ENCODE measurements at regions not wholly inside any gene's neighbourhood (a gene's known extent, or its start where the extent isn't known, plus 50 kb on each side); places are given as distances from the start of the nearest gene placed in this dataset.
"Not testable (repeated sequence)": the region's sequence is repeated elsewhere in the genome, so short reads cannot be mapped to it uniquely, and the experiment has no call there.

GRCh38 chr1:229736376-229736775, 110.3 kb downstream of the URB2 start:
- no peak overlapping the region for H3K4me3 ChIP-seq
- H3K9me3 ChIP-seq: peaks cover 0 to 24% (median 18%) of the 10 kb centered on the region in 4 donors
- H3K36me3 ChIP-seq: no peaks in the 10 kb centered on the region
- no peaks in the 10 kb centered on the region for H3K4me1 ChIP-seq
- DNase-seq: no peak
- TF ChIP-seq, protein P1, sequence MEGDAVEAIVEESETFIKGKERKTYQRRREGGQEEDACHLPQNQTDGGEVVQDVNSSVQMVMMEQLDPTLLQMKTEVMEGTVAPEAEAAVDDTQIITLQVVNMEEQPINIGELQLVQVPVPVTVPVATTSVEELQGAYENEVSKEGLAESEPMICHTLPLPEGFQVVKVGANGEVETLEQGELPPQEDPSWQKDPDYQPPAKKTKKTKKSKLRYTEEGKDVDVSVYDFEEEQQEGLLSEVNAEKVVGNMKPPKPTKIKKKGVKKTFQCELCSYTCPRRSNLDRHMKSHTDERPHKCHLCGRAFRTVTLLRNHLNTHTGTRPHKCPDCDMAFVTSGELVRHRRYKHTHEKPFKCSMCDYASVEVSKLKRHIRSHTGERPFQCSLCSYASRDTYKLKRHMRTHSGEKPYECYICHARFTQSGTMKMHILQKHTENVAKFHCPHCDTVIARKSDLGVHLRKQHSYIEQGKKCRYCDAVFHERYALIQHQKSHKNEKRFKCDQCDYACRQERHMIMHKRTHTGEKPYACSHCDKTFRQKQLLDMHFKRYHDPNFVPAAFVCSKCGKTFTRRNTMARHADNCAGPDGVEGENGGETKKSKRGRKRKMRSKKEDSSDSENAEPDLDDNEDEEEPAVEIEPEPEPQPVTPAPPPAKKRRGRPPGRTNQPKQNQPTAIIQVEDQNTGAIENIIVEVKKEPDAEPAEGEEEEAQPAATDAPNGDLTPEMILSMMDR (IDR thresholded peaks at IDR 0.05): no peak
- TF ChIP-seq POLR2AphosphoS5 (IDR thresholded peaks at IDR 0.05) (no peak), POLR2A (IDR thresholded peaks at IDR 0.05) (no peak), EP300 (IDR thresholded peaks at IDR 0.05) (no peak)
- H3K27me3 ChIP-seq: no peaks in the 10 kb centered on the region
- H3K27ac ChIP-seq: no peak overlapping the region
- intact Hi-C loops (cut with DNase I; ENCODE audit: low total_unique reads): no loop called here

GRCh38 chr1:229742614-229743013, 116.6 kb downstream of the URB2 start:
- H3K36me3 ChIP-seq; H3K4me3 ChIP-seq; intact Hi-C loops (cut with DNase I; ENCODE audit: low total_unique reads); H3K4me1 ChIP-seq; DNase-seq; H3K27ac ChIP-seq; H3K27me3 ChIP-seq: not testable (repeated sequence)
- 75 to 83% (median 79%) methylated on average over 1 of the region's 1 CpG for WGBS, 5 donors
- H3K9me3 ChIP-seq: peaks cover 0 to 22% (median 16%) of the 10 kb centered on the region in 4 donors

DNA sequence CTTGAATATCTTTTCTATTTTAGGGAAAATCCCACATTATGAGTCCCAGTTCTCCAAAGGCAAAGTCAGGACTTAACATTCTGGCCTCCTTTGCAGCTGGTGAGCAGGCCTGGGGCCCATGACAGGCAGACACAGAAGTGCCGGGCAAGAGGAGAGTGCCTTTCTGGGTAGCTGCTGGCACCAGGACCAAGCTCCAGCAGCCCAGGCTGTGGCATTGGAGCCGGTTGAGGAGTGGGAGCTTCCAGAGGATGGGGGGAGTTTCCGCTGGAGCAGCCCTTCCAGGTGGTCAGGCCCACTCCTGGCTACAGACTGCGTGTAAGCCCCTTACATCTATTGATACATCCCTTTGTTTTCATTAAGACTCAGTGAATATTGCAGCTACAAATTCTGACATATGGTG, 123.9 kb downstream of the URB2 start:
- Histone ChIP-seq H3K36me3 (no peaks in the 10 kb centered on the region), H3K4me1 (peaks cover 0 to 7% (median 0%) of the 10 kb centered on the region in 4 donors), H3K4me3 (no peak overlapping the region), H3K27ac (no peak overlapping the region), H3K9me3 (no peaks in the 10 kb centered on the region), H3K27me3 (no peaks in the 10 kb centered on the region)
- intact Hi-C loops (cut with DNase I; ENCODE audit: low total_unique reads): no loop called here
- no peak for TF ChIP-seq POLR2A (IDR thresholded peaks at IDR 0.05)
- no peak for TF ChIP-seq POLR2AphosphoS5 (IDR thresholded peaks at IDR 0.05)
- TF ChIP-seq EP300 (IDR thresholded peaks at IDR 0.05): no peak
- TF ChIP-seq, protein P1 (IDR thresholded peaks at IDR 0.05): no peak
- WGBS, 5 donors: 91 to 94% (median 92%) methylated on average over 4 of the region's 4 CpGs
- no peak for DNase-seq

DNA sequence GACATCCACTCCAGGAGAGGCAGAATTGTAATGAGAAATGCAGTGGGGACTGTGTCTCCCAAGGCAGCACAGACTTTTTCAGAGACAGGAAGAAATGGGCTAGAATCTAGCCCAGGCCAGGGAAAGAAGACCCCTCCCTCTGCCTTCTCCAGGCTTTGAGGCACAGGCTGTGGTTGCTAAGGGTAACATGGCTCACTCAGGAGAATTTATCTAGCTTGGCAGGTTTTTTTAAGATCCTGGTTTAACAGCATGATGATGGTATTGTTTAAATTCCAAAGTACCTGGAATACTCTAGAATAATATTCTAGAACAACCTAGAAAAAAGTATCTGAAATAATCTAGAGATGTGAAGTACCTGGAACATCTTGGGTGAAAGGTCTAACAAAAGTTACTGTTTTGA, 125.6 kb downstream of the URB2 start:
- no peaks in the 10 kb centered on the region for H3K36me3 ChIP-seq
- H3K27ac ChIP-seq: no peak overlapping the region
- H3K9me3 ChIP-seq: peaks cover 0 to 2% (median under 1%) of the 10 kb centered on the region in 4 donors
- peaks cover 0 to 7% (median 0%) of the 10 kb centered on the region in 4 donors for H3K4me1 ChIP-seq
- H3K27me3 ChIP-seq: no peaks in the 10 kb centered on the region
- intact Hi-C loops (cut with DNase I; ENCODE audit: low total_unique reads): no loop called here
- no peak for TF ChIP-seq POLR2AphosphoS5 (IDR thresholded peaks at IDR 0.05)
- TF ChIP-seq, protein P1 (IDR thresholded peaks at IDR 0.05): no peak
- TF ChIP-seq POLR2A (IDR thresholded peaks at IDR 0.05): no peak
- TF ChIP-seq EP300 (IDR thresholded peaks at IDR 0.05): no peak
- H3K4me3 ChIP-seq: no peak overlapping the region
- DNase-seq: no peak

DNA sequence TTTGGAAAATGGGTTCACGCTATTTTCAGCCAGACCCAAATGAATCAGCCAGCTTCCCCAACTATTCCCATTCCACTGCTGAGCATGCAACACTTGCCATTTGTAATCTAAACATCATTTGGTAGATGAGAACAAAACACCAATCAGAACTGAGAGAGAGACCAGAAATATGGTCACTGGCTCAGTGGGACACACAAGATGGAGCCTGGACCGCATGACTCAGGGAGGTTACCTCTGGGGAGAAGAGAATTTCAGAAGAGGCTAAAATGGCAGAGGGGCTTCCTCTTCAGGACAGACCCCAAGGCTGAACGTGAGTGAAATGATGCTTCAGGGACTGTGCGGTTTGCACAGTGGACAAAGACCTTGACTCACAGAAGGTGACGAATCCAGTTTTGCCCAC, 126.6 kb downstream of the URB2 start:
- H3K9me3 ChIP-seq: peaks cover 0 to 13% (median 11%) of the 10 kb centered on the region in 4 donors
- no peaks in the 10 kb centered on the region for H3K36me3 ChIP-seq
- DNase-seq: no peak
- H3K4me1 ChIP-seq: peaks cover 0 to 7% (median 0%) of the 10 kb centered on the region in 4 donors
- H3K27me3 ChIP-seq: no peaks in the 10 kb centered on the region
- no peak for TF ChIP-seq POLR2AphosphoS5 (IDR thresholded peaks at IDR 0.05)
- no peak for TF ChIP-seq POLR2A (IDR thresholded peaks at IDR 0.05)
- TF ChIP-seq, protein P1 (IDR thresholded peaks at IDR 0.05): no peak
- TF ChIP-seq EP300 (IDR thresholded peaks at IDR 0.05): no peak
- intact Hi-C loops (cut with DNase I; ENCODE audit: low total_unique reads): no loop called here
- no peak overlapping the region for H3K4me3 ChIP-seq
- 95 to 98% (median 97%) methylated on average over 5 of the region's 5 CpGs for WGBS, 5 donors
- no peak overlapping the region for H3K27ac ChIP-seq

Measured in stomach (tissue), 8 donors.